ENCODE measurements at regions not wholly inside any gene's neighbourhood (a gene's known extent, or its start where the extent isn't known, plus 50 kb on each side); places are given as distances from the start of the nearest gene placed in this dataset.

- Histone ChIP-seq H3K4ac (ENCODE audit: low read depth, low read length) (no peak overlapping the region), H3K9ac (ENCODE audit: extremely low read depth, insufficient read length, low read length) (no peak overlapping the region), H2BK15ac (ENCODE audit: low read depth, low read length) (no peak overlapping the region), H2BK12ac (ENCODE audit: insufficient read length, low read depth, low read length) (no peak overlapping the region), H3K27me3 (ENCODE audit: insufficient read depth, low read length) (no peaks in the 10 kb centered on the region), H3K4me1 (ENCODE audit: insufficient read depth, low read length) (no peaks in the 10 kb centered on the region), H3K23me2 (ENCODE audit: insufficient read length, low read depth, low read length, poor library complexity, severe bottlenecking) (no peaks in the 10 kb centered on the region), H4K5ac (ENCODE audit: insufficient read length, low read depth, low read length) (no peak overlapping the region), H4K8ac (replicated peaks; ENCODE audit: insufficient read length, low read depth, low read length) (no peak overlapping the region), H3K23ac (ENCODE audit: insufficient read length, low read depth, low read length) (no peak overlapping the region), H2AK5ac (ENCODE audit: insufficient read length, low read length) (no peak overlapping the region), H3K14ac (ENCODE audit: insufficient read depth, low read length) (no peak overlapping the region), H4K20me1 (ENCODE audit: control insufficient read depth, insufficient read depth, insufficient read length) (no peaks in the 10 kb centered on the region), H3T11ph (ENCODE audit: low read length) (no peak overlapping the region), H3K56ac (ENCODE audit: insufficient read length, low read depth, low read length) (no peak overlapping the region), H3K27ac (ENCODE audit: insufficient read length, low read depth, low read length) (no peak overlapping the region), H4K91ac (ENCODE audit: insufficient read length, low read depth, low read length) (no peak overlapping the region), H2BK20ac (ENCODE audit: low read depth, low read length, poor library complexity, severe bottlenecking) (no peak overlapping the region), H2BK5ac (ENCODE audit: insufficient read length, low read length) (no peak overlapping the region), H3K9me3 (ENCODE audit: control insufficient read depth, low read depth, low read length) (no peaks in the 10 kb centered on the region), H3K4me2 (ENCODE audit: insufficient read depth, insufficient read length, low read length) (no peak overlapping the region), H2AFZ (ENCODE audit: low read length) (no peak overlapping the region), H3K79me2 (ENCODE audit: insufficient read depth, low read length) (no peaks in the 10 kb centered on the region), H3K79me1 (ENCODE audit: insufficient read depth, low read depth, low read length, poor library complexity, severe bottlenecking) (no peaks in the 10 kb centered on the region), H3K18ac (ENCODE audit: insufficient read length, low read depth, low read length) (no peak overlapping the region), H2BK120ac (ENCODE audit: low read depth, low read length, poor library complexity, severe bottlenecking) (no peak overlapping the region)
- H3K36me3 Mint-ChIP-seq (ENCODE audit: insufficient read depth in 1 of 3, low read depth in 3 of 3) = peaks cover 2 to 4% (median 3%) of the 10 kb centered on the region in 3 experiments; a peak in 3 of 7 replicates
- H3K4me1 Mint-ChIP-seq = no peaks in the 10 kb centered on the region
- H3K9me3 Mint-ChIP-seq = peaks cover 0 to 4% of the 10 kb centered on the region in 2 experiments; a peak in 3 of 5 replicates
- no peak for TF ChIP-seq CTCF (conservative IDR thresholded peaks at IDR 0.05)
- no peak for DNase-seq
- H3K27ac Mint-ChIP-seq = no peak overlapping the region
- H3K4me3 Mint-ChIP-seq = no peak overlapping the region
- H3K27me3 Mint-ChIP-seq (ENCODE audit: low read depth) = no peaks in the 10 kb centered on the region
Observed at GRCh38 chr13:80224468-80224867, 116.5 kb downstream of the SPRY2 start.
